GM12872 (cell line): ENCODE measurements at regions not wholly inside any gene's neighbourhood (a gene's known extent, or its start where the extent isn't known, plus 50 kb on each side); places are given as distances from the start of the nearest gene placed in this dataset.

ENCODE experiments used
- CTCF ChIP-seq: IDR thresholded peaks from 3 replicates; pipeline ENCODE4 v1.5.1; 2011; ENCODE audit warnings: low read depth, mild to moderate bottlenecking, low read length, moderate library complexity; ENCODE audit not compliant: insufficient read depth

GRCh38 chr4:120355881-120356280, 289.2 kb upstream of the MAD2L1 start:
- no peak for TF ChIP-seq CTCF

- TF ChIP-seq CTCF, result no peak
Observed at GRCh38 chr4:120354381-120354780, 287.7 kb upstream of the MAD2L1 start.

GRCh38 chr4:120353235-120353634, 286.6 kb upstream of the MAD2L1 start:
- TF ChIP-seq CTCF, result no peak

GRCh38 chr4:120352739-120353138, 286.1 kb upstream of the MAD2L1 start:
- no peak for TF ChIP-seq CTCF

GRCh38 chr4:120348948-120349347, 282.3 kb upstream of the MAD2L1 start:
- TF ChIP-seq CTCF, result no peak

GRCh38 chr4:120348521-120348920, 281.9 kb upstream of the MAD2L1 start:
- TF ChIP-seq CTCF, result no peak

GRCh38 chr4:120331486-120332370, 265.1 kb upstream of the MAD2L1 start:
- TF ChIP-seq CTCF, result no peak
